ENCODE measurements at regions not wholly inside any gene's neighbourhood (a gene's known extent, or its start where the extent isn't known, plus 50 kb on each side); places are given as distances from the start of the nearest gene placed in this dataset.
"Not testable (repeated sequence)": the region's sequence is repeated elsewhere in the genome, so short reads cannot be mapped to it uniquely, and the experiment has no call there.

DNA sequence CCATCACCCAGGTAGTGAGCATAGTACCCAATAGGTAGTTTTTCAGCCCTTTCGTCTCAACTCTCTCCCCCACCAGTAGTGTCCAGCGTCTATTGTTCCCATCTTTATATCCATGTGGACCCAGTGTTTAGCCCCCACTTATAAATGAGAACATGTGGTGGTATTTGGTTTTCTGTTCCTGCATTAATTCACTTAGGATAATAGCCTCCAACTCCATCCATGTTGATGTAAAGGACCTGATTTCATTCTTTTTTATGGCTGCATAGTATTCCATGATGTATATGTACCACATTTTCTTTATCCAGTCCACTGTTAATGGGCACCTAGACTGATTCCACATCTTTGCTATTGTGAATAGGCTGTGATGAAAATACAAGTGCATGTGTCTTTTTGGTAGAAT is 51.3 kb downstream of the NACA2 start:
- not testable (repeated sequence) for H3K27ac Mint-ChIP-seq (ENCODE audit: unreplicated experiment); H3K4me2 ChIP-seq (ENCODE audit: low read length); H3K9ac ChIP-seq (ENCODE audit: low read length); H3K4me3 ChIP-seq (ENCODE audit: insufficient read depth, low read depth, low read length); H3K4me1 ChIP-seq (ENCODE audit: insufficient read depth, low read length); DNase-seq (ENCODE audit: low read depth); H3K36me3 ChIP-seq (ENCODE audit: insufficient read depth, low read length); H3K79me2 ChIP-seq (ENCODE audit: insufficient read depth, low read length); H3K36me3 Mint-ChIP-seq (ENCODE audit: low read depth, unreplicated experiment); H3K9me3 ChIP-seq (ENCODE audit: insufficient read depth, low read depth, low read length); H3K27me3 Mint-ChIP-seq (ENCODE audit: low read depth, unreplicated experiment); H3K4me3 Mint-ChIP-seq (ENCODE audit: unreplicated experiment); H3K27me3 ChIP-seq (ENCODE audit: insufficient read depth, low read length); H2AFZ ChIP-seq (ENCODE audit: low read depth, low read length); H3K27ac ChIP-seq (ENCODE audit: low read depth, low read length); H4K20me1 ChIP-seq (ENCODE audit: insufficient read depth, low read length); H3K4me1 Mint-ChIP-seq (ENCODE audit: low read depth, unreplicated experiment); FAIRE-seq
- H3K9me3 Mint-ChIP-seq (ENCODE audit: unreplicated experiment), result peaks cover 21% of the 10 kb centered on the region

GRCh38 chr17:61538480-61538879 is 52.5 kb downstream of the NACA2 start:
- Mint-ChIP-seq H3K9me3 (ENCODE audit: unreplicated experiment) (peaks cover 21% of the 10 kb centered on the region), H3K27me3 (ENCODE audit: low read depth, unreplicated experiment) (no peaks in the 10 kb centered on the region), H3K36me3 (ENCODE audit: low read depth, unreplicated experiment) (no peaks in the 10 kb centered on the region), H3K27ac (ENCODE audit: unreplicated experiment) (no peak overlapping the region), H3K4me1 (ENCODE audit: low read depth, unreplicated experiment) (no peaks in the 10 kb centered on the region), H3K4me3 (ENCODE audit: unreplicated experiment) (no peak overlapping the region)
- Histone ChIP-seq H3K36me3 (ENCODE audit: insufficient read depth, low read length) (no peaks in the 10 kb centered on the region), H4K20me1 (ENCODE audit: insufficient read depth, low read length) (no peaks in the 10 kb centered on the region), H3K27me3 (ENCODE audit: insufficient read depth, low read length) (no peaks in the 10 kb centered on the region), H3K9ac (ENCODE audit: low read length) (no peak overlapping the region), H3K79me2 (ENCODE audit: insufficient read depth, low read length) (no peaks in the 10 kb centered on the region), H3K4me2 (ENCODE audit: low read length) (no peak overlapping the region), H3K9me3 (ENCODE audit: insufficient read depth, low read depth, low read length) (no peaks in the 10 kb centered on the region), H3K27ac (ENCODE audit: low read depth, low read length) (no peak overlapping the region), H3K4me3 (ENCODE audit: insufficient read depth, low read depth, low read length) (no peak overlapping the region), H2AFZ (ENCODE audit: low read depth, low read length) (no peak overlapping the region), H3K4me1 (ENCODE audit: insufficient read depth, low read length) (no peaks in the 10 kb centered on the region)
- TF ChIP-seq, protein P1, sequence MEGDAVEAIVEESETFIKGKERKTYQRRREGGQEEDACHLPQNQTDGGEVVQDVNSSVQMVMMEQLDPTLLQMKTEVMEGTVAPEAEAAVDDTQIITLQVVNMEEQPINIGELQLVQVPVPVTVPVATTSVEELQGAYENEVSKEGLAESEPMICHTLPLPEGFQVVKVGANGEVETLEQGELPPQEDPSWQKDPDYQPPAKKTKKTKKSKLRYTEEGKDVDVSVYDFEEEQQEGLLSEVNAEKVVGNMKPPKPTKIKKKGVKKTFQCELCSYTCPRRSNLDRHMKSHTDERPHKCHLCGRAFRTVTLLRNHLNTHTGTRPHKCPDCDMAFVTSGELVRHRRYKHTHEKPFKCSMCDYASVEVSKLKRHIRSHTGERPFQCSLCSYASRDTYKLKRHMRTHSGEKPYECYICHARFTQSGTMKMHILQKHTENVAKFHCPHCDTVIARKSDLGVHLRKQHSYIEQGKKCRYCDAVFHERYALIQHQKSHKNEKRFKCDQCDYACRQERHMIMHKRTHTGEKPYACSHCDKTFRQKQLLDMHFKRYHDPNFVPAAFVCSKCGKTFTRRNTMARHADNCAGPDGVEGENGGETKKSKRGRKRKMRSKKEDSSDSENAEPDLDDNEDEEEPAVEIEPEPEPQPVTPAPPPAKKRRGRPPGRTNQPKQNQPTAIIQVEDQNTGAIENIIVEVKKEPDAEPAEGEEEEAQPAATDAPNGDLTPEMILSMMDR (IDR thresholded peaks at IDR 0.05; ENCODE audit: insufficient read depth, low read depth, low read length), result no peak
- TF ChIP-seq EZH2 (IDR thresholded peaks at IDR 0.05; ENCODE audit: insufficient read depth, low read length), result no peak
- FAIRE-seq (no peak), DNase-seq (ENCODE audit: low read depth) (no peak)

GRCh38 chr17:61537264-61537771 is 53.7 kb downstream of the NACA2 start:
- Histone ChIP-seq H4K20me1 (ENCODE audit: insufficient read depth, low read length) (no peaks in the 10 kb centered on the region), H3K79me2 (ENCODE audit: insufficient read depth, low read length) (no peaks in the 10 kb centered on the region), H3K36me3 (ENCODE audit: insufficient read depth, low read length) (no peaks in the 10 kb centered on the region), H2AFZ (ENCODE audit: low read depth, low read length) (no peak overlapping the region), H3K27me3 (ENCODE audit: insufficient read depth, low read length) (no peaks in the 10 kb centered on the region), H3K4me1 (ENCODE audit: insufficient read depth, low read length) (no peaks in the 10 kb centered on the region), H3K4me2 (ENCODE audit: low read length) (no peak overlapping the region), H3K9me3 (ENCODE audit: insufficient read depth, low read depth, low read length) (no peaks in the 10 kb centered on the region), H3K27ac (ENCODE audit: low read depth, low read length) (no peak overlapping the region), H3K4me3 (ENCODE audit: insufficient read depth, low read depth, low read length) (no peak overlapping the region), H3K9ac (ENCODE audit: low read length) (no peak overlapping the region)
- no peak for DNase-seq (ENCODE audit: low read depth)
- Mint-ChIP-seq H3K4me1 (ENCODE audit: low read depth, unreplicated experiment) (no peaks in the 10 kb centered on the region), H3K36me3 (ENCODE audit: low read depth, unreplicated experiment) (no peaks in the 10 kb centered on the region), H3K9me3 (ENCODE audit: unreplicated experiment) (peaks cover 17% of the 10 kb centered on the region), H3K4me3 (ENCODE audit: unreplicated experiment) (no peak overlapping the region), H3K27ac (ENCODE audit: unreplicated experiment) (no peak overlapping the region), H3K27me3 (ENCODE audit: low read depth, unreplicated experiment) (no peaks in the 10 kb centered on the region)
- TF ChIP-seq, protein P1 (IDR thresholded peaks at IDR 0.05; ENCODE audit: insufficient read depth, low read depth, low read length), result no peak
- no peak for TF ChIP-seq EZH2 (IDR thresholded peaks at IDR 0.05; ENCODE audit: insufficient read depth, low read length)
- FAIRE-seq, result no peak

Data from astrocyte (in vitro differentiated cells and primary cell).